ENCODE measurements at regions not wholly inside any gene's neighbourhood (a gene's known extent, or its start where the extent isn't known, plus 50 kb on each side); places are given as distances from the start of the nearest gene placed in this dataset.

DNA sequence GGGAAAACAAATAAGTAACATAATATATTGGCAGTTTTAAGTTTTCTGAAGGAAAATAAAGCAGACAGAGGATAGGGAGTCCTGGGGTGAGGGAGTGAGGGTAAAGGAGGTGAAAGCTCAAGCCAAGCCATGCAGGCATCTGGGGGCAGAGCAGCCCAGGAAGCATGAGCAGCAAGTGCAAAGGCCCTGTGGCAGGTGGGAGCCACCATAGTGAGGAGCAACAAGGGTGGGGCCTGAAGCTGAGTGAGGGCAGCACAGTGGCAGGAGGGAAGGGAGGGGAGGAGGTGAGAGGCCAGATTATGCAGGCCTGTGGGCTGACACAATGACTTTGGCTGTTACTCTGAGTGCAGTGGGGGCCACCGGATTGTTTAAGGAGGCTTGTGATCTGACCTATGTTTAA, 138.8 kb upstream of the TNR start:
- TF ChIP-seq, protein P1, sequence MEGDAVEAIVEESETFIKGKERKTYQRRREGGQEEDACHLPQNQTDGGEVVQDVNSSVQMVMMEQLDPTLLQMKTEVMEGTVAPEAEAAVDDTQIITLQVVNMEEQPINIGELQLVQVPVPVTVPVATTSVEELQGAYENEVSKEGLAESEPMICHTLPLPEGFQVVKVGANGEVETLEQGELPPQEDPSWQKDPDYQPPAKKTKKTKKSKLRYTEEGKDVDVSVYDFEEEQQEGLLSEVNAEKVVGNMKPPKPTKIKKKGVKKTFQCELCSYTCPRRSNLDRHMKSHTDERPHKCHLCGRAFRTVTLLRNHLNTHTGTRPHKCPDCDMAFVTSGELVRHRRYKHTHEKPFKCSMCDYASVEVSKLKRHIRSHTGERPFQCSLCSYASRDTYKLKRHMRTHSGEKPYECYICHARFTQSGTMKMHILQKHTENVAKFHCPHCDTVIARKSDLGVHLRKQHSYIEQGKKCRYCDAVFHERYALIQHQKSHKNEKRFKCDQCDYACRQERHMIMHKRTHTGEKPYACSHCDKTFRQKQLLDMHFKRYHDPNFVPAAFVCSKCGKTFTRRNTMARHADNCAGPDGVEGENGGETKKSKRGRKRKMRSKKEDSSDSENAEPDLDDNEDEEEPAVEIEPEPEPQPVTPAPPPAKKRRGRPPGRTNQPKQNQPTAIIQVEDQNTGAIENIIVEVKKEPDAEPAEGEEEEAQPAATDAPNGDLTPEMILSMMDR (IDR thresholded peaks at IDR 0.05; ENCODE audit: low read depth, low read length) = no peak
- TF ChIP-seq POLR2A (IDR thresholded peaks at IDR 0.05; ENCODE audit: extremely low read depth, insufficient read length) = no peak

Data from NB4 (cell line).